Ectodermal cell (in vitro differentiated cells): ENCODE measurements at regions not wholly inside any gene's neighbourhood (a gene's known extent, or its start where the extent isn't known, plus 50 kb on each side); places are given as distances from the start of the nearest gene placed in this dataset.

ENCODE experiments used
- H3K27ac ChIP-seq: 2 replicates; pipeline ENCODE4 v1.7.0; 2013; ENCODE audit warnings: mild to moderate bottlenecking, low read depth, low read length; ENCODE audit not compliant: insufficient read depth, poor library complexity, severe bottlenecking
- H3K27me3 ChIP-seq: 2 replicates; pipeline ENCODE4 v1.7.0; 2013; ENCODE audit warnings: mild to moderate bottlenecking, low read length; ENCODE audit not compliant: insufficient read depth, control insufficient read depth, poor library complexity, severe bottlenecking
- H3K36me3 ChIP-seq: one replicate; pipeline ENCODE4 v1.7.0; 2013; ENCODE audit warnings: low read length; ENCODE audit not compliant: control insufficient read depth, insufficient read depth
- H3K4me1 ChIP-seq: one replicate; pipeline ENCODE4 v1.7.0; 2013; ENCODE audit warnings: low read length; ENCODE audit not compliant: control insufficient read depth, insufficient read depth
- H3K4me3 ChIP-seq: 2 replicates; pipeline ENCODE4 v1.7.0; 2013; ENCODE audit warnings: low read depth, low read length, control low read depth; ENCODE audit not compliant: insufficient read depth
- H3K9me3 ChIP-seq: 2 replicates; pipeline ENCODE4 v1.7.0; 2013; ENCODE audit warnings: mild to moderate bottlenecking, low read length, moderate library complexity; ENCODE audit not compliant: control insufficient read depth
- WGBS, 2 experiments: methylation state at CpG; one replicate each; pipeline ENCODE4 v1.1.7; 2013; ENCODE audit warnings: missing lambda C conversion rate in 2 of 2; 5-methylcytosine and 5-hydroxymethylcytosine counted together

DNA sequence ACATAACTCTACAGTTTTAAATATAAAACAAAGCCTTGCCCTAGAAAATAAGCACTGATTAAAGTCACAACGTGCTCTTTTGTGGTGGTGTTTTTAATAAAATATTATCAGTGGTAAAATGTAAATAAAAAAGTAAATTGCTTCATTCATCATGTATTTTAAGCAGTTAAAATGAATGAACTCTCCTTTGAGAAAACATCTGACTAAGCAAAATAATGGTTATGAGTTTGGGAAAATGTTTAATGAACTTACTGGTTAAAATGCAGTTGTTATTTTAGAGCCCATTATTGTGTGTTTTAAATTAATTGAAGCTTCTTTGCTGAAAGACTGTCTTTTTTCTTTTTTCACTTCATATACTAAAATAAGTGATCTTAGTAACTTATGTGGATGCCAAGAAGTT lies 1007.5 kb upstream of the ARRDC3 start:
- no CpG with 5 or more reads among the region's 1 CpG for WGBS, 2 experiments

DNA sequence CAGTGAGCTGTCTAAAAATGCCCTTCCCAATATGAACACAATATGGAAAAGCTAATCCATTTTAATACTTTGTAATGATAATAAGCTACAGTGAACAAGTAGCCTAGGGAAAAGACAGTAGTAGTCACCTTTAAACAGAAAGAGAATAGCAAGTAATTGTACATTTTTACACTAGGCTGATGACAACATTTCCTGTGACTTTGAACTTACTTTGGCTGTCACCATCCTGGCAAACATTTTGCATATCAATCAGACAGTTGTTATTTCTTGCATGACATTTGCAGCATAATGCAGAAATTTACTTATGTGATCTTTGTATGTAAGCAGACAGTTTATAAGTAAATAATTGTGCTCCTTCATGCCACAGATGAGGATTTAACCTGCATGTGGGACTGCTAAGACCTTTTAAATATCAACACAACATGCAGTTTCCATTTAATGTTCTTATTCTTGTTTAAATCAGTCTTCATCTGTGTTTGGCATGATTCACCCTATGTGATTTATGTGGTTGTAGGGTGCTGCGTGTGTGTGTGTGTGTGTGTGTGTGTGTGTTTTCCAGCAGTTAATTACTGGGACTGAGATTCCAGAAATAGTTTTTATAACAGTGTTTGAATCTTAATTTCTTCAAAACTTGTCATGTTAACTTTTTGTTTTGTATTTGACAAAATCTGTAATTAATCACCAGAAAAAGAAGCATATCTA lies 997.1 kb upstream of the ARRDC3 start:
- Histone ChIP-seq H3K36me3 (no peaks in the 10 kb centered on the region), H3K27me3 (no peaks in the 10 kb centered on the region), H3K9me3 (no peaks in the 10 kb centered on the region), H3K27ac (no peak overlapping the region), H3K4me3 (no peak overlapping the region), H3K4me1 (no peaks in the 10 kb centered on the region)
- 71 to 80% methylated on average over 1 of the region's 1 CpG for WGBS, 2 experiments

More for the DNA sequence above, 1007.5 kb upstream of the ARRDC3 start:
- Histone ChIP-seq H3K9me3 (no peaks in the 10 kb centered on the region), H3K27ac (no peak overlapping the region), H3K36me3 (no peaks in the 10 kb centered on the region), H3K27me3 (no peaks in the 10 kb centered on the region), H3K4me1 (no peaks in the 10 kb centered on the region), H3K4me3 (no peak overlapping the region)

DNA sequence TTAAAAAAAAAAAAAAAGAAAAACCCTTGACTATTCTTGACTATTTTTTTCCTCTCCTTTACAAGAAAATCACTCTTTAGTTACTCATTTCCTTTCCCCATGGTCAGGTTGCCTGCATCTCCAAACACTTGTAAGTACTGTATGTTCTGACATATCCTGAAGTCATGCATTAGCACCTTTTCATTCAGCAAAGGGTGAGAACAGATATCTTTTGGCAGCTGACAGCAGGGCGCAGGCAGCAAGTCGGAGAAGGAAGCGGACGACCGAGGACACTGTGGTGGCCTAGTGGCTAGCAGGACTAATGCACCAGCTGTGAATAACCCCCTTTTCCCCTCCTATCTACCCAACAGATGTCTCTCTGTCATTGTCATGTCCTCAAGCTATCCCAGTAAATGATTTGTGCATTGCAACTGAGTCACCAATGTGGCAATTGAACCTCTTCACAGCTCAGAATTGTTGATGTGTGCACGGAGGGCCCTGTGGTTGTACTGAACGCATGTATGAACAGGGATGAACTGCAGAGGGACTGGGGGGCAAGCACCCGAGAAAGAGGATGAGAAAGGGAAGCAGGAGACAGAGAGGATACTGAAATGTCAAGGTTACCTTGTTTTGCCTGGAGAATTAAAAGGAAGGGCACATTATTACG lies 996.0 kb upstream of the ARRDC3 start:
- H3K4me1 ChIP-seq = no peaks in the 10 kb centered on the region
- no peaks in the 10 kb centered on the region for H3K9me3 ChIP-seq
- H3K27ac ChIP-seq = no peak overlapping the region
- H3K27me3 ChIP-seq = no peaks in the 10 kb centered on the region
- no peaks in the 10 kb centered on the region for H3K36me3 ChIP-seq
- WGBS, 2 experiments = 57 to 63% methylated on average over 9 of the region's 9 CpGs
- no peak overlapping the region for H3K4me3 ChIP-seq

DNA sequence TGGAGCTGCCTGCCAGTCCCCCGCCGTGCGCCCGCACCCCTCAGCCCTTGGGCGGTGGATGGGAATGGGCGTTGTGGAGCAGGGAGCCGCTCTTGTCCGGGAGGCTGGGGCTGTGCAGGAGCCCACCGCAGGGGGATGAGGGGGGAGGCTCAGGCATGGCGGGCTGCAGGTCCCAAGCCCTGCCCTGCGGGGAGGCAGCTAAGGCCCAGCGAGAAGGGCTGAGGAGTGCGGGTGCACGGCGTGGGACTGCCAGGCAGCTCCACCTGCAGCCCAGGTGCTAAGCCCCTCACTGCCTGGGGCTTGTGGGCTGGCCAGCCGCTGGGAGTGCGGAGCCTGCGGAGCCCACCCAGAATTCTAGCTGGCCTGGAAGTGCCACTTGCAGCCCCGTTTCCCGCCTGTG lies 991.7 kb upstream of the ARRDC3 start:
- no peak overlapping the region for H3K27ac ChIP-seq
- no peaks in the 10 kb centered on the region for H3K9me3 ChIP-seq
- H3K4me3 ChIP-seq = no peak overlapping the region
- 97% methylated on average over 20 of the region's 20 CpGs for WGBS, 2 experiments
- no peaks in the 10 kb centered on the region for H3K36me3 ChIP-seq
- H3K4me1 ChIP-seq = no peaks in the 10 kb centered on the region
- no peaks in the 10 kb centered on the region for H3K27me3 ChIP-seq

DNA sequence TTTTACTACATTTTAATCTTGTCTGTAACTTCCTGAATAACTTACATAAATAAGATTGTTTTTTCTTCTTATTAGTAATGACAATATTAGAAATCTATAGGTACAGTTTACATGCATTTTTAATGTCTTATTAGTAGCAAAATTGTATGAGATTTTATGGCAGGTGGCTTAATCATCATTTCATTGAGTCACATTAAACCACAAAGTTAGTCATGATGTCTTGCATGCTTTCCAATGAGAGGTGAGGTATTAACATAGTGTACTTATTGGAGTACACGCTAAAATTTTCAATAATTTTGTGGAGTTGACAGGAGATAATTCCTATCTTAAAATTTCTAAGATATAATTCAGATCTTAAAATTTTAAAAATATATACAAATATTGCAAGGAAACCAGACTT lies 989.6 kb upstream of the ARRDC3 start:
- 100% methylated on average over 1 of the region's 1 CpG; no CpG with 5 or more reads in 1 of the 2 experiments for whole genome bisulfite sequencing, 2 experiments

DNA sequence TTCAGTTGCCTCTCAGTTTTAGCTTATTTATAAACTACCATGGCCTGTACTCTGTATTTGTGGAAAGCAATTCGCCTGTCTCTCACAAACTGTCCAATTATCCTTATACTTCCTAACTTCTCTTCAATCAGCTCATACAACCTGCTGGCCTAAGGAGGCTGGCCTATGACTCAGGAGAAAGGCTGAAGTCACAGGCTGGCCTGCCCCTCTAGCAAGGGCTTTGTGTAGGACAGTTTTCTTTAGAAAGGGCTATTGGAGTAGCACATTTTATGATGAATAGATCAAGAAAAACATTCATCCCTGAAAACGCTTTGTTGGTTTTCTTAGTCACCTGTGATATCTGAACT lies 988.7 kb upstream of the ARRDC3 start:
- no peaks in the 10 kb centered on the region for H3K4me1 ChIP-seq
- H3K36me3 ChIP-seq = no peaks in the 10 kb centered on the region
- no peak overlapping the region for H3K27ac ChIP-seq
- H3K4me3 ChIP-seq = no peak overlapping the region
- H3K9me3 ChIP-seq = no peaks in the 10 kb centered on the region
- no peaks in the 10 kb centered on the region for H3K27me3 ChIP-seq
- WGBS, 2 experiments = 89 to 100% methylated on average over 2 of the region's 2 CpGs

More for the DNA sequence above, 989.6 kb upstream of the ARRDC3 start:
- H3K9me3 ChIP-seq = no peaks in the 10 kb centered on the region
- H3K36me3 ChIP-seq = no peaks in the 10 kb centered on the region
- H3K27ac ChIP-seq = no peak overlapping the region
- H3K4me3 ChIP-seq = no peak overlapping the region
- H3K4me1 ChIP-seq = no peaks in the 10 kb centered on the region
- no peaks in the 10 kb centered on the region for H3K27me3 ChIP-seq

DNA sequence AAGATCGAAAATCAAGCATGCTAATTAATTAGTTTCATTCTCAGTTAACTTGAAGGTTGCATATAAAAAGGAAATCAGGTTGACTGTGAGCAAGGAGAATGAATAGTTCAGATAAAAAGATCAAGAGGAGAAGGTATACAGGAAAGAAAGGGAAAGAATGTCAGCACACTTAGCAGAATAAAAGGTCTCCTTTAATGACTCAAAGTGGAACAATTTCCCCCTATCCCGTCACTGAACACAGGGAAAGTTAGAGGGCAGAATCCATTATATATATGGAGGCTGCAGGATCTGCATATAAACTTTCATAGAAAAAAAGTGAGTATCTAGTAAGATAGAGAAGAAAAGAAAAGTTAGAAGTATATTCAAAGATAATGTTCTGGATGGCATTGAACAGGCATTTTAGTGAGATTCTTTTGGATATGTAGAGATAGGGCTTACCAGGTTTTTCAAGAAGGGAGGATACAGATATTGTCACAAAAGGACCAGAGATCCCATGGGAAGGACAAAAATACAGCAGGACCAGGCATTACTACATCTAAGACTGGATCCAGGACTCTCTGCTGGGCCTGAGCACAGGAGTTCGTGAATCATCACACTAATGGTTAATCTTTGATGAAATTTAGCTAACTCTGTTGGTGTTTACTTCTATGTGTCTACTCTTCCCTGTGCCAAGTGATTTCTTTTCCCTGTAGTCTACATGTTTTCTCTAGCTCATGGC lies 988.2 kb upstream of the ARRDC3 start:
- Histone ChIP-seq H3K4me1 (no peaks in the 10 kb centered on the region), H3K9me3 (no peaks in the 10 kb centered on the region), H3K27me3 (no peaks in the 10 kb centered on the region), H3K27ac (no peak overlapping the region), H3K36me3 (no peaks in the 10 kb centered on the region), H3K4me3 (no peak overlapping the region)
- WGBS, 2 experiments = 84 to 100% methylated on average over 1 to 3 of the region's 3 CpGs

DNA sequence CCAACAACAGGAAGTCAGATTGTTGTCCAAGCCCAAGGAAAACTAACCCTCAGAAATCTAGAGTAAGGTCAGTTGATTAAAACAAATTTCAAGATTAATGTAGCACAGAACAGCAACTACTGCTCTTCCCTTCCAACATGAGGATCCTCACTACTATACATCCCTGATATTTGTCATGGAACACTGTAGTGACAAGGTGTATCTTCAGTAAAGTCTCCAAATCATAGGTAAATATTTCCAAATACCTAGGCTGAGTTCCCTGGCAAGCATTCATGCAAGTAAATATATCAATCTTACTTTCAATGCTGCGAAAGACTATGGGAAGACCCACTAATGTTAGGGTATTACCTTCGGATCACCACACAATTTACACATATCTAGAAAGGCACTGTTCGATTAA lies 986.9 kb upstream of the ARRDC3 start:
- H3K27me3 ChIP-seq = no peaks in the 10 kb centered on the region
- no peaks in the 10 kb centered on the region for H3K9me3 ChIP-seq
- 100% methylated on average over 1 of the region's 3 CpGs; no CpG with 5 or more reads in 1 of the 2 experiments for WGBS, 2 experiments
- H3K4me3 ChIP-seq = no peak overlapping the region
- no peaks in the 10 kb centered on the region for H3K4me1 ChIP-seq
- no peaks in the 10 kb centered on the region for H3K36me3 ChIP-seq
- no peak overlapping the region for H3K27ac ChIP-seq

DNA sequence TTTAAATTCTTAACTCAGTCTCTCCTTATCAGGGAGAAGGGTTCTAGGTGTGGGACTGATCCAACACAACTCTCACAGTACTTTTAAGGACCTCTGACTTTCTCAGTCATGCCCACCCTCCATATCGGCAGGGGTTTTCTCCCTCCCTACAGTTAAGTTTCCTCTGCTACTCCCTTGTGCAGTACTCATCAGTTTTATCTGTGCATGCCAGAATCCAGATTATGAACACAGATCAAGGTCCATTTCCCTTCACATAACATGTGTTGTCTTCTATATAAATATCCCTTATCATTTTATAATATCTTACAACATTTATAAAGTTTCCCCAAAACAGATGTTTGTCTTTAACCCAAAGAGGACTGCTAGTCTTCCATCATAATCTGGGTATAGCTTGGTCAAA lies 986.5 kb upstream of the ARRDC3 start:
- H3K4me1 ChIP-seq = no peaks in the 10 kb centered on the region
- no peaks in the 10 kb centered on the region for H3K9me3 ChIP-seq
- H3K27ac ChIP-seq = no peak overlapping the region
- no peak overlapping the region for H3K4me3 ChIP-seq
- H3K36me3 ChIP-seq = no peaks in the 10 kb centered on the region
- WGBS, 2 experiments = 89 to 97% methylated on average over 1 of the region's 1 CpG
- H3K27me3 ChIP-seq = no peaks in the 10 kb centered on the region

DNA sequence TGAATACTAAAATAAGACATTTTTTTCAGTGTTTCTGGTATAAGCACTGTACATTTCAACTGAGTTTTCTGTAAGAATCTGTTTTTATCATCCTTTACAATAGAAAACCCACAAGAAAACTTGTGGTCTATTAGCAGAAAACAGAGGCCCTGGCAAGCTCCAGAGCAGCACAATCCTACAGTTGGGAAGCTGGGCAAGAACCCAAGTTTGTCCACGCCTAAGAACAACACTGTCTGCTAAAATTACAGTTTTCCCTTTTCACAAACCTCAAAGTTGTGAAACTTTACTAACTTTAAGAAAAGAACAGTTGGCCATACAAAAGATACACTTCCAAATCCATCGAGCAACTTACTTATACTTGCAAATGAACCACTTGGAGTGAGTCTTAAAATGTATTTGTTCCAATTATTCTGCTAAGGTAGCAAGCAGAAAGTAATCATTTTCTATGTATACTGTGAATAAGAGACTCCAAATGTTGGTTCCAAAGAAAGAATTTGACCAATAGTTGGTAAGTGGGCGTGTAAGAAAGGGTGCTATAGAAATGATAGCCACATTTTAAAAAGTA lies 982.0 kb upstream of the ARRDC3 start:
- H3K27me3 ChIP-seq = no peaks in the 10 kb centered on the region
- H3K4me1 ChIP-seq = no peaks in the 10 kb centered on the region
- H3K9me3 ChIP-seq = no peaks in the 10 kb centered on the region
- no peak overlapping the region for H3K4me3 ChIP-seq
- WGBS, 2 experiments = 89 to 95% methylated on average over 2 to 3 of the region's 3 CpGs
- H3K27ac ChIP-seq = no peak overlapping the region
- no peaks in the 10 kb centered on the region for H3K36me3 ChIP-seq
